ENCODE measurements at regions not wholly inside any gene's neighbourhood (a gene's known extent, or its start where the extent isn't known, plus 50 kb on each side); places are given as distances from the start of the nearest gene placed in this dataset.
A peak's percentile ranks its signal among the peaks of the same experiment; 100 is the strongest.

- Mint-ChIP-seq H3K4me1 (peaks cover 44% of the 10 kb centered on the region), H3K9me3 (no peaks in the 10 kb centered on the region), H3K27me3 (no peaks in the 10 kb centered on the region), H3K36me3 (no peaks in the 10 kb centered on the region), H3K27ac (no peak overlapping the region), H3K4me3 (no peak overlapping the region)
These were observed 456.3 kb upstream of the KCNMB2 start for GRCh38 chr3:178079966-178080365.

GRCh38 chr3:178082326-178082906 lies 453.8 kb upstream of the KCNMB2 start:
- Mint-ChIP-seq H3K36me3 (no peaks in the 10 kb centered on the region), H3K4me3 (no peak overlapping the region), H3K27me3 (no peaks in the 10 kb centered on the region), H3K4me1 (peaks cover 60% of the 10 kb centered on the region), H3K27ac (no peak overlapping the region), H3K9me3 (no peaks in the 10 kb centered on the region)

DNA sequence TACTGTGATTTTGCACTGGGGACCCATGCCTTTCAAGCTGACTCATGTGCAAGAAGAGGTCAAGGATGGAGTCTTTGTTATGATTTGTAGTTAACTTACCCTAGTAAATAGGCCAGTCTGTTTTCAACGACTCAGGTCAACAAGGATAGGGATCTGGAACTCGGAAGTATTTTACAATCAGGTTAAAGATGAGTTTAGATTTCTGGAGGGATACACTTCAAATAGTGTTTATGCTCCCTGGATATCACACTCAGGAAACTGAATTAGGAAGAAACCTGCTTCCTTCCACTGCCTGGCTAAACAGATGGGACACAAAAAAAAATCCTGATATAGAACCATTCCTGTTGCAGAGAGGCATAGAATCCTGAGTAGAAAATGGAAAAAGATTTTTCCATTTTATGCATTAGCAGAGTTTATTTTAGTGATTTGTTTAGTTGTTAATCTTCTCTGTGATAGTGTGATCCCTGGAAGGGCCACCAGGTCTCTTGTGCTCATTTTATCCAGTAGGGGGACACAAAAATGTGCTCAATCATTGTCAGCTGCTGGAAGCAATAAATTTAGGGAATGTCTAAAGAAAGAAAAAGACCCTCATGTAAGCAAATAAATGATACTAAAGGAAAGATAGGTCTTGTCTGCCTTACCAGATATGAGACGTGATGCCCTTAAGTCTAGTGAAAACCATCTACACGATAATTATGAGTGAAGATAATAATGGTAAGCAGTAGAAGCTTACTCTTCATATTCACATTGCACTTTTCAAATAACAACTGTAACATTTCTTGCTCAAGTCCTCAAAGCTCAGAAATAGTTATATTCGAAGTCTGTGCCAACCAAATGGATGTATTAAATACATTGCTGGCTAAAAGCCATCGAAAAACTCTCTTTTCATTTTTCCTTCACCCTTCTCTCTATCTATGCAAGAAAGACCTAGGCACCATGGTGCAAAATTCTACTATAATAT lies 452.1 kb upstream of the KCNMB2 start:
- Mint-ChIP-seq H3K4me3 (peak overlapping the region; percentile 70), H3K9me3 (no peaks in the 10 kb centered on the region), H3K4me1 (peaks cover 60% of the 10 kb centered on the region), H3K36me3 (no peaks in the 10 kb centered on the region), H3K27ac (peak overlapping the region; percentile 80), H3K27me3 (no peaks in the 10 kb centered on the region)

DNA sequence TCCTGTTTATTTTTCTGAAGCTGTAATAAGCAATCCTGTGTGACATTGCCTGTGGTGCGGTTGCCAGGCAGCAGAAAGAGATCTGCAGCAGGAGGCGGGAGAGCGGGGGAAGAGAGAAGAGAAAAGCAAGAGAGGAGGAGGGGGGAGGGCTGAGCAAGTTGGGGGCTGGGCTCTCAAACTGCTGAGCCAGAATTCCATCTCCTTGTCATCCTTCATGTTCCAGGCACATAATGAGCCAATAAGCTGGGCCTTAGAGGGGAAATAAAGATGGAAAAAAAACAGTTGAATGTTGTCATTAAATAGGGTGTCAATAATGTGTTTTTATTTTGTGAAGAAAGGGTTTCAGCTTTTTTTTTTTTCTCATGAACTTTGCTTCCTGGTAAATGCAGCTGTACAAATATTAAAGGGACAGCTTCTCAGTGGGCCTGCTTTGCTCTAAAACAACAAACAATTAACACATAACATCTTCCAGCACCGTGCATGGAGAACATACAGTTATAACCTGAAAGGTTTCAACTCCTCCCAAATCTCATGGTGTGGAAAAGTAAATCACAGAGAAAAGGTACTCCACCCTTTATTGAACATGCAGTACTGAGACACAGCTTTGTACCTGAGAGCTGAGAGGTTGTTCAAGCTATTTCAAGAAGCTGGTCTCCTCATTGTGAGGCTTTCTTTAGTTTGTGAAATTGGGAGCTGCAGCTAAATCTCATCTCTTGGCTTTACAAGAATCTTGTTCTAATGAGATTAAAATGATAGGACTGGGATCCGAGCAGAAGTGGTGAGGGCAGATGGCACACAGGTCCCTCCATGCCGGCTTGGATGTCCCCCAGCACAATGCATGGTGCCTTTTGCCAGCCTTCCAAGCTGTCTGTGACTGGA lies 451.1 kb upstream of the KCNMB2 start:
- H3K27ac Mint-ChIP-seq: peak overlapping the region; percentile 80
- H3K4me1 Mint-ChIP-seq: peaks cover 56% of the 10 kb centered on the region
- H3K4me3 Mint-ChIP-seq: peak overlapping the region; percentile 70
- H3K36me3 Mint-ChIP-seq: no peaks in the 10 kb centered on the region
- no peaks in the 10 kb centered on the region for H3K27me3 Mint-ChIP-seq
- H3K9me3 Mint-ChIP-seq: peaks cover 4% of the 10 kb centered on the region

DNA sequence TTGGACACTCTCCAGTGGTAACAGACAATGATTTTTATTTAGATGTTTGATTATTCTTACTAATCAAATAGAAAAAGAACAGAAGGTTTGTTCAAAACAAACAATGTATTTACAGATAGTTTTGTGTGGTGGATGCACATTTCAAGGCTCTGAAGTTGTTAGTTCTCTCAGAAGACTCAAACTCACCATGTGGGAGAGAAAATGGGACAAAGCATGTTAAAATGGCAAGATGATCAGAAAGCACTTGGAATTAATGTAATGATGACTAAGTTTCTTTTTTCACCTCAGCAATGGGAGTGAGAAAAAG lies 450.5 kb upstream of the KCNMB2 start:
- H3K9me3 Mint-ChIP-seq: peaks cover 4% of the 10 kb centered on the region
- H3K27me3 Mint-ChIP-seq: no peaks in the 10 kb centered on the region
- H3K27ac Mint-ChIP-seq: no peak overlapping the region
- H3K4me3 Mint-ChIP-seq: no peak overlapping the region
- H3K4me1 Mint-ChIP-seq: peaks cover 50% of the 10 kb centered on the region
- H3K36me3 Mint-ChIP-seq: no peaks in the 10 kb centered on the region

- Mint-ChIP-seq H3K36me3 (no peaks in the 10 kb centered on the region), H3K4me3 (no peak overlapping the region), H3K4me1 (peaks cover 46% of the 10 kb centered on the region), H3K27me3 (no peaks in the 10 kb centered on the region), H3K27ac (no peak overlapping the region), H3K9me3 (peaks cover 4% of the 10 kb centered on the region)
These were observed 450.0 kb upstream of the KCNMB2 start for GRCh38 chr3:178086144-178086825.

- Mint-ChIP-seq H3K27ac (no peak overlapping the region), H3K9me3 (peaks cover 4% of the 10 kb centered on the region), H3K36me3 (peaks cover 1% of the 10 kb centered on the region), H3K4me3 (no peak overlapping the region), H3K27me3 (no peaks in the 10 kb centered on the region), H3K4me1 (peaks cover 43% of the 10 kb centered on the region)
These were observed 448.9 kb upstream of the KCNMB2 start for GRCh38 chr3:178087376-178087775.

DNA sequence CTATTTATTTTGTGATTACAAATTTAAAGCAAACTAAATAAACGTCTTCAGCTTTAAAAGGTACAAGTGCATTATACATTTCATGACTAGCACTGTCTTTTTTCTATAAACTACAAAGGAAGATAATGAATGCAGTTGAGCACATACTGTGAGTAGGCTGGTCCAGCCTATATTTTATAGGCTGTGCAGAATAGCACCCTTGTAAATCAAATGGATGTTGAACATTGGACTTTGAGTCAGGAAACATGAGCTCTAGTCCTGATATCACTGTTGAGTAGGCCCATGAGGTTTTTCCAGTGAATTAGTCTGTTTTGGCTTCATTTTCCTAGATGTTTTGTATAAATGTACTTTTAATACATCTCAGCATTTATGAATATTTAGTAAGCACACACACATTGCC lies 447.3 kb upstream of the KCNMB2 start:
- no peak overlapping the region for H3K4me3 Mint-ChIP-seq
- no peaks in the 10 kb centered on the region for H3K27me3 Mint-ChIP-seq
- H3K9me3 Mint-ChIP-seq: peaks cover 4% of the 10 kb centered on the region
- peaks cover 31% of the 10 kb centered on the region for H3K4me1 Mint-ChIP-seq
- H3K27ac Mint-ChIP-seq: no peak overlapping the region
- peaks cover 5% of the 10 kb centered on the region for H3K36me3 Mint-ChIP-seq

GRCh38 chr3:178090899-178091298 lies 445.3 kb upstream of the KCNMB2 start:
- peaks cover 11% of the 10 kb centered on the region for H3K4me1 Mint-ChIP-seq
- H3K27ac Mint-ChIP-seq: no peak overlapping the region
- no peaks in the 10 kb centered on the region for H3K27me3 Mint-ChIP-seq
- peaks cover 5% of the 10 kb centered on the region for H3K36me3 Mint-ChIP-seq
- peaks cover 9% of the 10 kb centered on the region for H3K9me3 Mint-ChIP-seq
- H3K4me3 Mint-ChIP-seq: no peak overlapping the region

DNA sequence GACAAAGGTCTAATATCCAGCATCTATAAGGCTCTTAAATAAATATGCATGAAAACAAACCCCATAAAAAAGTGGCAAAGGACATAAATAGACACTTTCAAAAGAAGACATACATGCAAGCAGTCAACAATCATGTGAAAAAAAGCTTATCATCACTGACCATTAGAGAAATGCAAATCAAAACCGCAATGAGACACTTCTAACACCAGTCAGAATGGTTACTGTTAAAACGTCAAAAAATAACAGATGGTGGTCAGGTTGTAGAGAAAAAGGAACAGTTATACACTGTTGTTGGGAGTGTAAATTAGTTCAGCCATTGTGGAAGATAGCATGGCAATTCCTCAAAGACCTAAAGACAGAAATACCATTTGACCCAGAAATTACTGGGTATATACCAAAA lies 440.7 kb upstream of the KCNMB2 start:
- H3K27me3 Mint-ChIP-seq: no peaks in the 10 kb centered on the region
- peaks cover 4% of the 10 kb centered on the region for H3K9me3 Mint-ChIP-seq
- no peak overlapping the region for H3K27ac Mint-ChIP-seq
- no peaks in the 10 kb centered on the region for H3K4me1 Mint-ChIP-seq
- no peak overlapping the region for H3K4me3 Mint-ChIP-seq
- peaks cover 5% of the 10 kb centered on the region for H3K36me3 Mint-ChIP-seq

DNA sequence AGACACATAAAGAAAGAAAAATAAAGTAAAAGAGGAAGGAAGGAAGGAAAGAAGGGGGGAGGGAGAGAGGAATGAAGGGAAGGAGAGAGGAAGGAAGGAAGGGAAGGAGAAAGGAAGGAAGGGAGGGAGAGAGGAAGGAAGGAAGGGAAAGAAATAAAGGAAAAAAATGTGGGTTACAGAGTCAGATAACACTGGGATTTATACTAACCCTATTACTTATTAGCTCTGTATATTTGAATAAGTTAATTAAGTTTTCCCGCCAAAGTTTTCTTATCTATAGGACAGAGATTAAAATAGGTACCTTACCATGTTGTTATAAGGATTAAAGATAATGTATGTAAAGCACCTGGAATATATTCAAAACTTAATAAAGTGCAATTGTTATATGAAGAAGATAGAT lies 439.3 kb upstream of the KCNMB2 start:
- H3K27ac Mint-ChIP-seq: peak overlapping the region; percentile 69
- H3K36me3 Mint-ChIP-seq: peaks cover 5% of the 10 kb centered on the region
- no peaks in the 10 kb centered on the region for H3K27me3 Mint-ChIP-seq
- H3K4me1 Mint-ChIP-seq: no peaks in the 10 kb centered on the region
- no peak overlapping the region for H3K4me3 Mint-ChIP-seq
- peaks cover 4% of the 10 kb centered on the region for H3K9me3 Mint-ChIP-seq

GRCh38 chr3:178097576-178097975 lies 438.7 kb upstream of the KCNMB2 start:
- Mint-ChIP-seq H3K27me3 (no peaks in the 10 kb centered on the region), H3K4me1 (no peaks in the 10 kb centered on the region), H3K9me3 (peaks cover 4% of the 10 kb centered on the region), H3K27ac (no peak overlapping the region), H3K4me3 (no peak overlapping the region), H3K36me3 (peaks cover 3% of the 10 kb centered on the region)

DNA sequence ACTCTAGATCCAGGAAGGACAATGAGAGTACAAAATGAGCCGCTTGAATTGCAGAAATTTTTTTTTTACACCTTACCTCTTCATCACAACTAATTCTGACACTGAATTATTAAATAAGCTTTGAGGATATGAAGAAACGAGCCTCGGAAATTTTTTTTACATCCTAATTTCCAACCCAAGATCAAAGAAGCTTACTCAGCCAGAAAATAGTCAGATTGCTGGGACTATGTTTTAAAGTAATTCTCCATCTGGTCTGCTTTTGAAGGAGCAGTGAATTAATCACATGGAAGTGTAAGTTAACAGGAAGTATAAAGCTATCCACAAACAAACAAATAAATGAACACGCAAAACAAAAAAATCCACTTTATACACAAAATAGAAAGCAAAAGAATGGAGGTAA lies 437.0 kb upstream of the KCNMB2 start:
- H3K36me3 Mint-ChIP-seq: no peaks in the 10 kb centered on the region
- no peak overlapping the region for H3K27ac Mint-ChIP-seq
- no peaks in the 10 kb centered on the region for H3K27me3 Mint-ChIP-seq
- H3K4me1 Mint-ChIP-seq: no peaks in the 10 kb centered on the region
- no peak overlapping the region for H3K4me3 Mint-ChIP-seq
- peaks cover 4% of the 10 kb centered on the region for H3K9me3 Mint-ChIP-seq

DNA sequence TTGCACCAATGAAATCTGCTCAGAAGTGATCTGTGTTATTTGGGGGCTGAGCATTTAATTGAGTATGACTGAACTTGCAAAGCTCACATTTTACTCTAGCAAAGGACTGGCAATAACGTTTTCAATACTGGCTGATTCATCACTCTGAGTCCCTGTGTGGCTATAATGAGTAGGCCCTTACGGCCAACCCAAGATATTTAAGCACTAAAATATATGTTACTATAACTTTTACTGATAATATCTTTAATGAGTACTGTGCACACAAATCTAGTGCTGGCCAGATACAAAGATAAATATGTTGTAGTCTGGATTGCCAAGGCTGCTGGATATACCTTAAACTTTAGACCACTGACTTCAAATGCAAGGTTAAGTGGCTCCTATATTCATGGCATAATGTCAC lies 436.4 kb upstream of the KCNMB2 start:
- Mint-ChIP-seq H3K27ac (no peak overlapping the region), H3K4me1 (no peaks in the 10 kb centered on the region), H3K9me3 (peaks cover 4% of the 10 kb centered on the region), H3K4me3 (no peak overlapping the region), H3K36me3 (no peaks in the 10 kb centered on the region), H3K27me3 (no peaks in the 10 kb centered on the region)

DNA sequence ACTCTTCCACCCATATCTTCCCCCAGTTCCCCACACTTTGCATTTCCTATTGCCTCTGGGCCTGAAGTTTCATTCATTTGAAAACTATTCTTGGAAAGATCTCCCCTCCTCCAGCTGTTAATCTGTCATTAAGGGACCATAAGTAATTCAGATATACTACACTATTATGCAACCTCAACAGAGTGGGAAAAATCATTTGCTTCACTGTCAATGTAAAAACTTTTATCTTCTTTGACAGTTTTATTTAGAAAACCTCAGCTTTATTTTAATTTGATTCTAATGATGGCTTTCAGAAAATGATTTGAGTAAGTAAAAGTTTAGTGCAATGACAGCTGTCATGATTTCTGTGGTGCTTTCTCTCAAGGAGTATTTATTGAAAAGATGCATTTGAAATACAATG lies 435.3 kb upstream of the KCNMB2 start:
- Mint-ChIP-seq H3K4me3 (no peak overlapping the region), H3K4me1 (no peaks in the 10 kb centered on the region), H3K27me3 (no peaks in the 10 kb centered on the region), H3K9me3 (no peaks in the 10 kb centered on the region), H3K27ac (no peak overlapping the region), H3K36me3 (no peaks in the 10 kb centered on the region)

All from activated naive CD4-positive, alpha-beta T cell treated with anti-CD3 and anti-CD28 coated beads, Interleukin-2, amount 50 U/mL, for 24 hours (primary cell).